K562 (cell line): ENCODE measurements at regions not wholly inside any gene's neighbourhood (a gene's known extent, or its start where the extent isn't known, plus 50 kb on each side); places are given as distances from the start of the nearest gene placed in this dataset.

ENCODE experiments used
- ATAC-seq: fragments of 200-7000 bp; cut with Tn5 transposase; 3 replicates; pipeline ENCODE4 v1.9.1; 2020; ENCODE audit warnings: moderate library complexity
- BruUV-seq: library from RNA; stranded (reverse); fragments of 400-500 nt; replicated peaks from 2 replicates; lab custom pipeline; 2021; lab: Mats Ljungman, UMichigan
- CTCF ChIA-PET: fragments of 300-600 bp; formaldehyde crosslinking; extraction: SDS; loops from one replicate; lab custom pipeline; 2021; ENCODE audit warnings: low intra/inter-chr PET ratio; lab: Yijun Ruan, JAX
- POLR2A ChIA-PET: fragments of 300-600, 350-650 bp; sonication (Branson Sonifier 250); formaldehyde crosslinking; extraction: SDS; loops from one replicate; lab custom pipeline; 2021; ENCODE audit warnings: antibody characterized with exemption, inconsistent platforms; lab: Yijun Ruan, JAX
- DNase-seq, 4 experiments: peaks; one replicate each; pipeline versions ENCODE4 v3.0.0 to v3.0.0-alpha.2; 2011 to 2018; ENCODE audit warnings: low spot score in 3 of 4, mixed read lengths in 3 of 4; ENCODE audit errors: extremely low read depth in 1 of 4
- FAIRE-seq: peaks from 2 replicates; lab custom pipeline; 2011; peaks lifted over from hg19 to GRCh38; lab: Jason Lieb, UNC
- H2AFZ ChIP-seq: 2 replicates; pipeline ENCODE4 v1.6.0; 2011; ENCODE audit warnings: low read depth, low read length, control low read depth, inconsistent platforms
- H3K27ac ChIP-seq: fragments of 200-600 bp; 3 replicates; pipeline ENCODE4 v1.8.0; 2011; ENCODE audit warnings: low read depth, mild to moderate bottlenecking, control low read depth, inconsistent platforms, low read length, moderate library complexity, mixed read lengths; ENCODE audit errors: extremely low read depth
- H3K27me3 ChIP-seq, 2 experiments: fragments of 300-600 bp in 1 of 2; 2 replicates in 1 of 2; 3 replicates in 1 of 2; pipeline versions ENCODE4 v1.6.0 to v1.8.0; 2011; ENCODE audit warnings: inconsistent platforms in 2 of 2, low read length in 2 of 2, mild to moderate bottlenecking in 1 of 2, mixed read lengths in 1 of 2, moderate library complexity in 1 of 2; ENCODE audit not compliant: control insufficient read depth in 2 of 2, insufficient read depth in 2 of 2
- H3K36me3 ChIP-seq: fragments of 300-600 bp; 3 replicates; pipeline ENCODE4 v1.8.0; 2011; ENCODE audit warnings: mild to moderate bottlenecking, low read length, inconsistent platforms; ENCODE audit not compliant: control insufficient read depth, insufficient read depth
- H3K4me1 ChIP-seq, 2 experiments: fragments of 200-600 bp in 1 of 2; replicated peaks in 1 of 2; 2 replicates in 1 of 2; 3 replicates in 1 of 2; pipeline versions ENCODE4 v1.5.1 to v1.8.0; 2011; ENCODE audit warnings: inconsistent platforms in 2 of 2, low read length in 2 of 2, mild to moderate bottlenecking in 1 of 2, mixed read lengths in 1 of 2, moderate library complexity in 1 of 2; ENCODE audit not compliant: control insufficient read depth in 2 of 2, insufficient read depth in 2 of 2
- H3K4me2 ChIP-seq: 2 replicates; pipeline ENCODE4 v1.6.1; 2011; ENCODE audit warnings: low read length, control low read depth, inconsistent platforms, mixed read lengths; ENCODE audit not compliant: insufficient read depth
- H3K4me3 ChIP-seq: fragments of 200-600 bp; sonication (generic), shearing (Covaris generic); 2 replicates; pipeline ENCODE4 v1.5.1; 2016; ENCODE audit warnings: control low read depth, inconsistent platforms
- H3K79me2 ChIP-seq: fragments of 200-600 bp; 3 replicates; pipeline ENCODE4 v1.8.0; 2011; ENCODE audit warnings: low read length, inconsistent platforms; ENCODE audit not compliant: control insufficient read depth, insufficient read depth
- H3K9ac ChIP-seq, 2 experiments: 2 replicates each; pipeline versions ENCODE4 v1.6.0 to v1.6.1; 2011; ENCODE audit warnings: low read depth in 2 of 2, low read length in 2 of 2, control low read depth in 1 of 2, inconsistent platforms in 1 of 2, mild to moderate bottlenecking in 1 of 2, mixed read lengths in 1 of 2; ENCODE audit not compliant: insufficient read depth in 1 of 2
- H3K9me1 ChIP-seq: one replicate; pipeline ENCODE4 v1.6.0; 2011; ENCODE audit warnings: inconsistent platforms, mild to moderate bottlenecking, low read length, moderate library complexity; ENCODE audit not compliant: control insufficient read depth, insufficient read depth
- H3K9me3 ChIP-seq: replicated peaks from 2 replicates; pipeline ENCODE4 v1.5.1; 2011; ENCODE audit warnings: low read depth, low read length, inconsistent platforms; ENCODE audit not compliant: control insufficient read depth, insufficient read depth
- H4K20me1 ChIP-seq: replicated peaks from 2 replicates; pipeline ENCODE4 v1.6.1; 2011; ENCODE audit warnings: low read length, inconsistent platforms, mixed read lengths; ENCODE audit not compliant: control insufficient read depth, insufficient read depth
- ASH1L ChIP-seq: fragments of 450-650 bp; IDR thresholded peaks from 2 replicates; pipeline ENCODE4 v1.6.1; 2018; ENCODE audit warnings: borderline replicate concordance, mild to moderate bottlenecking, low read depth; ENCODE audit not compliant: partially characterized antibody
- SRF ChIP-seq, 2 experiments: fragments of 250-450, 450-650 bp in 1 of 2; sonication (Bioruptor Pico) in 1 of 2; sonication (generic) in 1 of 2; formaldehyde crosslinking; IDR thresholded peaks; 2 replicates each; pipeline versions ENCODE4 v1.5.0 to v1.5.1; 2020 to 2022; ENCODE audit warnings: mild to moderate bottlenecking in 1 of 2, missing genetic modification reagents in 1 of 2
- ZNF655 ChIP-seq: fragments of 250-450 bp; sonication (Bioruptor Pico); IDR thresholded peaks from 2 replicates; pipeline ENCODE4 v1.5.0; 2021
- WGBS: fragments of 100-300 bp; shearing (Covaris generic); methylation state at CpG from one replicate; pipeline ENCODE4 v1.1.6; 2016; ENCODE audit warnings: low coverage, mixed read lengths; ENCODE audit not compliant: insufficient coverage; ENCODE audit errors: missing lambda C conversion rate; 5-methylcytosine and 5-hydroxymethylcytosine counted together
- in situ Hi-C: fragments of 300-500 bp; cut with MboI; formaldehyde crosslinking; loops from 4 replicates; pipeline ENCODE4 v1.15.0; 2018; ENCODE audit warnings: inconsistent platforms, mixed read lengths
- intact Hi-C: fragments of 100-400 bp; cut with micrococcal nuclease; formaldehyde crosslinking; loops from 2 replicates; pipeline ENCODE4 v1.14.2; 2022

GRCh38 chr17:70787721-70788300, 618.5 kb downstream of the KCNJ2 start:
- CTCF ChIA-PET: interaction anchor here (0.6 kb wide), 1 partner anchor 1594 kb away, joined by 3 read pairs; no protein-coding TSS in a partner anchor

More at GRCh38 chr17:70787721-70788300, 618.5 kb downstream of the KCNJ2 start:
- TF ChIP-seq ASH1L: no peak
- TF ChIP-seq ZNF655: no peak
- no peak for TF ChIP-seq SRF (CRISPR knock-in tag; IDR thresholded peaks at IDR 0.05)
- Histone ChIP-seq H3K4me3 (no peak overlapping the region), H3K9ac (no peak overlapping the region), H3K9me3 (no peaks in the 10 kb centered on the region), H3K9me1 (no peaks in the 10 kb centered on the region), H3K4me1 (no peaks in the 10 kb centered on the region), H2AFZ (no peak overlapping the region), H4K20me1 (no peaks in the 10 kb centered on the region), H3K27ac (no peak overlapping the region), H3K36me3 (no peaks in the 10 kb centered on the region), H3K27me3 (no peaks in the 10 kb centered on the region), H3K79me2 (no peaks in the 10 kb centered on the region), H3K4me2 (no peak overlapping the region)
- in situ Hi-C loops (no loop called here), intact Hi-C loops (no loop called here)
- WGBS: 0% methylated on average over 3 of the region's 3 CpGs
- ATAC-seq (no peak), DNase-seq (no peak), FAIRE-seq (no peak)
- no TSS peak for BruUV-seq
- POLR2A ChIA-PET: no interaction called here
